ENCODE measurements at regions not wholly inside any gene's neighbourhood (a gene's known extent, or its start where the extent isn't known, plus 50 kb on each side); places are given as distances from the start of the nearest gene placed in this dataset.

- dilution Hi-C loops (cut with HindIII; ENCODE audit: low sequenced_read_pairs, unreplicated experiment) (no loop called here), in situ Hi-C loops (cut with MboI; ENCODE audit: low sequenced_read_pairs) (no loop called here), intact Hi-C loops (cut with micrococcal nuclease) (loop anchor here (10.0 kb wide), 1 partner anchor 609 kb away; no protein-coding TSS in a partner anchor)
- Histone ChIP-seq H2BK20ac (ENCODE audit: low read depth, low read length) (no peak overlapping the region), H2AFZ (replicated peaks; ENCODE audit: low read length, poor library complexity) (no peak overlapping the region), H3K4ac (ENCODE audit: low read depth, low read length) (no peak overlapping the region), H3K9me1 (ENCODE audit: insufficient read depth, low read length) (no peaks in the 10 kb centered on the region), H4K20me1 (ENCODE audit: insufficient read depth, low read length) (no peaks in the 10 kb centered on the region), H3K27ac (ENCODE audit: insufficient read depth, low read length) (no peak overlapping the region), H2BK5ac (ENCODE audit: low read depth, low read length, poor library complexity, severe bottlenecking) (no peak overlapping the region), H3K36me3 (ENCODE audit: control insufficient read depth, insufficient read depth, low read length) (no peaks in the 10 kb centered on the region), H3K4me2 (ENCODE audit: low read depth, low read length) (no peak overlapping the region), H2BK120ac (ENCODE audit: low read depth, low read length) (no peak overlapping the region), H3K18ac (ENCODE audit: low read depth, low read length) (no peak overlapping the region), H3K27me3 (ENCODE audit: control insufficient read depth, insufficient read depth, low read length) (no peaks in the 10 kb centered on the region; the same call in 1 of the 2 replicates), H3K9ac (ENCODE audit: low read depth, low read length) (no peak overlapping the region), H3K23ac (ENCODE audit: low read depth, low read length) (no peak overlapping the region), H3K14ac (replicated peaks; ENCODE audit: low read depth, low read length) (no peak overlapping the region), H3K79me1 (ENCODE audit: low read depth in 1 of 2, low read length in 2 of 2) (no peaks in the 10 kb centered on the region), H4K5ac (ENCODE audit: low read depth, low read length) (no peak overlapping the region), H4K91ac (ENCODE audit: insufficient read depth, low read depth, low read length) (no peak overlapping the region), H3K9me3 (ENCODE audit: control insufficient read depth, insufficient read depth, low read length) (no peaks in the 10 kb centered on the region), H2AK9ac (replicated peaks; ENCODE audit: low read depth, low read length, poor library complexity) (no peak overlapping the region), H2AK5ac (ENCODE audit: low read depth, low read length) (no peak overlapping the region), H3K4me1 (ENCODE audit: control insufficient read depth, insufficient read depth, low read length) (no peaks in the 10 kb centered on the region), H3K4me3 (ENCODE audit: insufficient read depth, low read depth, low read length) (no peak overlapping the region), H4K8ac (ENCODE audit: low read depth in 2 of 2, low read length in 2 of 2) (no peak overlapping the region), H2BK15ac (ENCODE audit: low read depth, low read length) (no peak overlapping the region), H3K56ac (ENCODE audit: extremely low read depth, insufficient read depth, low read length) (no peak overlapping the region)
- ATAC-seq (ENCODE audit: low read depth): no peak
- ChIA-PET POLR2A (ENCODE audit: unreplicated experiment) (interaction anchor here (0.6 kb wide), 1 partner anchor 23 kb away, joined by 10 read pairs; no protein-coding TSS in a partner anchor), CTCF (no interaction called here)
- TF ChIP-seq NFE2L2 (IDR thresholded peaks at IDR 0.05; ENCODE audit: low read depth, low read length) (no peak), MXI1 (IDR thresholded peaks at IDR 0.05; ENCODE audit: borderline replicate concordance, low read depth, low read length) (no peak), MAZ (IDR thresholded peaks at IDR 0.05; ENCODE audit: borderline replicate concordance, low read depth, low read length) (no peak), POLR2A (IDR thresholded peaks at IDR 0.05; ENCODE audit: low read depth, low read length) (no peak), RFX5 (IDR thresholded peaks at IDR 0.05; ENCODE audit: low read depth, low read length) (no peak), ELK1 (IDR thresholded peaks at IDR 0.05; ENCODE audit: borderline replicate concordance, low read depth, low read length) (no peak), RCOR1 (IDR thresholded peaks at IDR 0.05; ENCODE audit: insufficient replicate concordance, low read length) (no peak), CHD1 (IDR thresholded peaks at IDR 0.05; ENCODE audit: low read depth, low read length) (no peak), SMC3 (IDR thresholded peaks at IDR 0.05; ENCODE audit: low read depth, low read length) (no peak), MAFK (IDR thresholded peaks at IDR 0.05; ENCODE audit: low read depth, low read length) (no peak), CEBPB (IDR thresholded peaks at IDR 0.05; ENCODE audit: low read depth, low read length) (no peak), USF2 (IDR thresholded peaks at IDR 0.05; ENCODE audit: low read depth, low read length) (no peak), FOS (IDR thresholded peaks at IDR 0.05; ENCODE audit: low read depth, low read length) (no peak), CTCF (conservative IDR thresholded peaks at IDR 0.05; ENCODE audit: low read depth, low read length) (no peak), RAD21 (IDR thresholded peaks at IDR 0.05; ENCODE audit: low read length) (no peak), BHLHE40 (IDR thresholded peaks at IDR 0.05; ENCODE audit: low read depth, low read length) (no peak)
- DNase-seq: no peak
- WGBS, 2 experiments (ENCODE audit: extremely low coverage in 2 of 2, insufficient read length in 1 of 2): no CpG with 5 or more reads among the region's 1 CpG
- no TSS peak for BruUV-seq (replicated peaks)
Measured at GRCh38 chr12:78395961-78396360, 468.6 kb upstream of the SYT1 start.
